Stimulated activated naive CD8-positive, alpha-beta T cell treated with anti-CD3 and anti-CD28 coated beads, Interleukin-15, amount 100 ng/mL, for 72 hours (primary cell): ENCODE measurements at regions not wholly inside any gene's neighbourhood (a gene's known extent, or its start where the extent isn't known, plus 50 kb on each side); places are given as distances from the start of the nearest gene placed in this dataset.

Source experiments
- ATAC-seq: fragments of 150-1000 bp; cut with Tn5 transposase; 2 replicates; pipeline ENCODE4 v1.10.0; 2021; ENCODE audit warnings: mild to moderate bottlenecking, moderate library complexity
- DNase-seq, 2 donors: peaks; one replicate each; pipeline ENCODE4 v3.0.0; 2021 to 2022
- H3K27ac Mint-ChIP-seq, 2 donors: one replicate each; pipeline ENCODE4 v1.8.0; 2022; ENCODE audit warnings: mild to moderate bottlenecking in 2 of 2, mixed read lengths in 2 of 2, moderate library complexity in 2 of 2
- H3K27me3 Mint-ChIP-seq: one replicate; pipeline ENCODE4 v1.8.0; 2022; ENCODE audit warnings: mixed read lengths
- H3K4me1 Mint-ChIP-seq: one replicate; pipeline ENCODE4 v1.8.0; 2022; ENCODE audit warnings: mild to moderate bottlenecking, mixed read lengths
- H3K4me3 Mint-ChIP-seq, 2 donors: one replicate each; pipeline ENCODE4 v1.8.0; 2022; ENCODE audit warnings: mild to moderate bottlenecking in 2 of 2, mixed read lengths in 2 of 2, moderate library complexity in 1 of 2
- H3K9me3 Mint-ChIP-seq, 2 donors: one replicate each; pipeline ENCODE4 v1.8.0; 2022; ENCODE audit warnings: mixed read lengths in 2 of 2

DNA sequence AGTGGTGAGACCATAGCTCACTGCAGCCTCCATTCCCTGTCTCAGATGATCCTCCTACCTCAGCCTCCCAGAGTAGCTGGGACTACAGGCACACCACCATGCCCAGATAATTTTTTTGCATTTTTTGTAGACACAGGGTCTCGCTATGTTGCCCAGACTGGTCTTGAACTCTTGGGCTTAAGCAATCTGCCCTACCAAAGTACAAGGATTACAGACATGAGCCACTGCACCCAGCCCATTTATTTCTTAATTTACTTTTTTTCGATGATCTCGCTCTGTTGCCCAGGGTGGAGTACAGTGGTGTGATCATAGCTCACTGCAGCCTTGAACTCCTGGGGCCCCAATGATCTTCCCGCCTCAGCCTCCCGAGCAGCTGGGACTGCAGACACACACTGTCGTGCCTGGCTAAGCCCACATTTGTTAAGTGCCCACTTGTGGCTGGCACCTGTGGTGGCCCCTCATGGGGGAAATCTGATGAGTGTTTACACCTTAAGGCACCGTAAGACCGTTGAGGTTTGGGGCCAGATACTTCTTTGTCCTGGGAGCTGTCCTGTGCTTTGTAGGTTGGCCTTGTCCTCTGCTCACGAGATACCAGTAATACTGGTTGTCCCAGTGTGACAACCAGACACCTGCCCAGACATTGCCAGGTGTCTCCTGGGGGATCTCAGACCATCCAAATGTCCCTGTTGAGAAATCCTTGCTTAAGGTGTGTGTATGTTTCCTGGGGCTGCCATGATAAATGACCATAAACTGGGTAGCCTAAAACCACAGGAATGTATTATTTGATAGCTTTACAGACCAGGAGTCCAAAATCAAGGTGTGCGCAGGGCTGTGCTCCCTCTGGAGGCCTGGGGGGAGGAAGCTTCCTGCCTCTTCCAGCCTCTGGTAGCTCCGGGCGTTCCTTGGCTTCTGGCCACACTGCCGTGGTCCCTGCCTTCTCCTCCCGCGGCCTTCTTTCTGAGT lies 141.4 kb upstream of the GSE1 start:
- ATAC-seq = no peak
- H3K4me1 Mint-ChIP-seq = peaks cover 14% of the 10 kb centered on the region
- DNase-seq = no peak
- H3K4me3 Mint-ChIP-seq = no peak overlapping the region
- H3K27ac Mint-ChIP-seq = peak overlapping the region in 1 of 2 donors; percentile 79
- no peaks in the 10 kb centered on the region for H3K9me3 Mint-ChIP-seq
- peaks cover 15% of the 10 kb centered on the region for H3K27me3 Mint-ChIP-seq

- H3K27ac Mint-ChIP-seq = no peak overlapping the region
- DNase-seq = no peak
- peaks cover 14% of the 10 kb centered on the region for H3K4me1 Mint-ChIP-seq
- no peak overlapping the region for H3K4me3 Mint-ChIP-seq
- no peak for ATAC-seq
- no peaks in the 10 kb centered on the region for H3K9me3 Mint-ChIP-seq
- H3K27me3 Mint-ChIP-seq = peaks cover 15% of the 10 kb centered on the region
These were observed 140.6 kb upstream of the GSE1 start for GRCh38 chr16:85472514-85472913.

DNA sequence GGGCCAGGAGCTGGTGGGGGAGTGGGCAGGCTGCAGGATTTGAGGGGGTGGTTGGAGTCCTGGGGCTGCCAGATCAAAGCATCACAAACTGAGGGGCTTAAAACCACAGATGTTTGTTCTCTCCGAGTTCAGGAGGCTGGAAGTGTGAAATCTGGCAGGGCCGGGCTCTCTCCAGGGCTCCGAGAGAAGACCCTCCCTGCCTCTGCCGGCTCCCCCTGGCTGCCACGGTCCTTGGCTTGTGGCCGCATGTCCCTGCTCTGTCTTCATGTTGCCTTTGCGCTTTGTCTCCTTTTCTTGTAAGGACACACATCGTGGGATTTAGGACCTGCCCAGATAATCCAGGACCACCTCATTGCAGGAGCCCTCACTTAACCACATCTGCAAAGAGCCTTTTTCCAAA lies 139.8 kb upstream of the GSE1 start:
- peaks cover 14% of the 10 kb centered on the region for H3K4me1 Mint-ChIP-seq
- peak overlapping the region in 1 of 2 donors; percentile 34 for H3K27ac Mint-ChIP-seq
- no peaks in the 10 kb centered on the region for H3K9me3 Mint-ChIP-seq
- peaks cover 15% of the 10 kb centered on the region for H3K27me3 Mint-ChIP-seq
- H3K4me3 Mint-ChIP-seq = no peak overlapping the region
- no peak for ATAC-seq
- no peak for DNase-seq

- Mint-ChIP-seq H3K4me3 (no peak overlapping the region), H3K9me3 (no peaks in the 10 kb centered on the region), H3K27me3 (peaks cover 15% of the 10 kb centered on the region), H3K4me1 (peaks cover 14% of the 10 kb centered on the region), H3K27ac (no peak overlapping the region)
- ATAC-seq (peak; percentile 20), DNase-seq (no peak)
These were observed 139.1 kb upstream of the GSE1 start for GRCh38 chr16:85473909-85474620.

GRCh38 chr16:85474621-85475217 lies 138.4 kb upstream of the GSE1 start:
- DNase-seq (no peak), ATAC-seq (no peak)
- Mint-ChIP-seq H3K27ac (no peak overlapping the region), H3K4me3 (no peak overlapping the region), H3K9me3 (no peaks in the 10 kb centered on the region), H3K27me3 (peaks cover 15% of the 10 kb centered on the region), H3K4me1 (peaks cover 20% of the 10 kb centered on the region)

DNA sequence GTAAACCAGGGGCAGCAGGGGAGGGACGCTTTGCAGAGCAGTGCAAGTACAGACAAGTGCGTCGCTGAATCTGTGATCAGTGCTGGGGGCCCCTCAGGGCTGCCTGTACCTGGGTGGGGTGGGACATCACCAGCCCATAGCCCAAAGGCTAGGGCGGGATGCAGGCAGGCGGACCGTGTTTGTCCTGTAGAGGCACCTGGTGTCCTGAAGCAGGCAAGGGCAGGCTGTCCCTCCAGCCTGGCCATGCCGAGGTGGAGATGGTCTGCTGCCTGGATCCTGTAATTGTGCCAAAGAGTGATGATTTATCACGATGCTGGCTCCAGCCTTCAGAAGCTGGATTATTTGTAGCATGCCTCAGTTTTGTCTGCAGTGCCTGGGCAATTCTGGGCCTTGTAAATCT lies 137.9 kb upstream of the GSE1 start:
- no peak for ATAC-seq
- H3K4me3 Mint-ChIP-seq = no peak overlapping the region
- H3K27me3 Mint-ChIP-seq = peaks cover 15% of the 10 kb centered on the region
- H3K27ac Mint-ChIP-seq = no peak overlapping the region
- DNase-seq = no peak
- no peaks in the 10 kb centered on the region for H3K9me3 Mint-ChIP-seq
- peaks cover 24% of the 10 kb centered on the region for H3K4me1 Mint-ChIP-seq

GRCh38 chr16:85475691-85476300 lies 137.3 kb upstream of the GSE1 start:
- Mint-ChIP-seq H3K27me3 (peaks cover 15% of the 10 kb centered on the region), H3K4me1 (peaks cover 24% of the 10 kb centered on the region), H3K4me3 (no peak overlapping the region), H3K27ac (no peak overlapping the region), H3K9me3 (no peaks in the 10 kb centered on the region)
- DNase-seq (no peak), ATAC-seq (no peak)

DNA sequence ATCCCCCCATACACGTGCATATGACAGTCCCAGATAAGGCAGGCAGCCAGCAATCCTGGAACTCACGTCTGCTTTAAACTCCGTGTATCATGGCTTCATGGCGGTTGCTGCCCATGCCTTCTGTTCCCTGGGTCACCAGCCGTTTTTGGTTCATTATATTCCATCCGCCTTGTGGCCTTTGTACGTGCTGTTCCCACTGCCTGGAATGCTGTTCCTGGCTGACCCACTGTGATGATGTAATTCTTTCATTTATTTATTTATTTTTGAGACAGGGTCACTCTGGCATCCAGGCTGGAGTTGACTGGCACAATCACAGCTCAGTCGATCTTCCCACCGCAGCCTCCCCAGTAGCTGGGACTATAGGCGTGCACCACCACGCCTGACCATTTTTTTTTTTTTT lies 136.7 kb upstream of the GSE1 start:
- no peak overlapping the region for H3K27ac Mint-ChIP-seq
- H3K9me3 Mint-ChIP-seq = no peaks in the 10 kb centered on the region
- DNase-seq (no peak), ATAC-seq (no peak)
- H3K4me1 Mint-ChIP-seq = peaks cover 24% of the 10 kb centered on the region
- H3K4me3 Mint-ChIP-seq = no peak overlapping the region
- peaks cover 15% of the 10 kb centered on the region for H3K27me3 Mint-ChIP-seq

GRCh38 chr16:85477801-85478363 lies 135.2 kb upstream of the GSE1 start:
- Mint-ChIP-seq H3K4me1 (peaks cover 20% of the 10 kb centered on the region), H3K4me3 (no peak overlapping the region), H3K27ac (peak overlapping the region in 1 of 2 donors; percentile 3), H3K9me3 (no peaks in the 10 kb centered on the region), H3K27me3 (peaks cover 11% of the 10 kb centered on the region)
- no peak for DNase-seq
- no peak for ATAC-seq

- Mint-ChIP-seq H3K4me1 (peaks cover 10% of the 10 kb centered on the region), H3K4me3 (no peak overlapping the region), H3K9me3 (no peaks in the 10 kb centered on the region), H3K27me3 (no peaks in the 10 kb centered on the region), H3K27ac (peak overlapping the region in 1 of 2 donors; percentile 32)
- DNase-seq (no peak), ATAC-seq (no peak)
These were observed 133.0 kb upstream of the GSE1 start for GRCh38 chr16:85479972-85480726.

DNA sequence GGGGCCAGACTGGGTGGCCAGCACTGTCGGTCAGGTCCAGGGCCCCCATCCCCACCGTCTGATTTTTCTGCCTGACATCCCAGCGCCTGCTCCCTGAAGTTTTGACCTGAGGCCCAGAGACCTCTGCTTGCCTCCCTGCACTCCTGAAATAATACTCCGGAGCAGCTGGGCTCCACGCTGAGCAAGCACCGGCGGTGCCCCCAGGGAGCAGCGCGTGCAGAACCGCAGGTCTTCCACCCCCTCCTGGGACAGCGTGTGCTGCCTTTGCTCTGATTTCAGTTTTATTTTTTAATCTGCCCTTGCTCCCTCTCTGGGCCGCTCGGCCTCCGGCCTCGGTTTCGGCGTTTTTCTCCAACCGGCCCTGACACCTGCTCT lies 132.4 kb upstream of the GSE1 start:
- Mint-ChIP-seq H3K27me3 (no peaks in the 10 kb centered on the region), H3K4me3 (no peak overlapping the region), H3K4me1 (peaks cover 10% of the 10 kb centered on the region), H3K27ac (no peak overlapping the region), H3K9me3 (no peaks in the 10 kb centered on the region)
- ATAC-seq = no peak
- DNase-seq = no peak

GRCh38 chr16:85481206-85481605 lies 131.9 kb upstream of the GSE1 start:
- Mint-ChIP-seq H3K9me3 (no peaks in the 10 kb centered on the region), H3K4me3 (no peak overlapping the region), H3K4me1 (peaks cover 10% of the 10 kb centered on the region), H3K27ac (peak overlapping the region in 1 of 2 donors; percentile 38), H3K27me3 (no peaks in the 10 kb centered on the region)
- no peak for ATAC-seq
- no peak for DNase-seq

- no peak for ATAC-seq
- no peak overlapping the region for H3K4me3 Mint-ChIP-seq
- no peaks in the 10 kb centered on the region for H3K27me3 Mint-ChIP-seq
- H3K4me1 Mint-ChIP-seq = peaks cover 10% of the 10 kb centered on the region
- peak overlapping the region in 1 of 2 donors; percentile 38 for H3K27ac Mint-ChIP-seq
- H3K9me3 Mint-ChIP-seq = no peaks in the 10 kb centered on the region
- DNase-seq = no peak
These were observed 131.4 kb upstream of the GSE1 start for GRCh38 chr16:85481738-85482137.

DNA sequence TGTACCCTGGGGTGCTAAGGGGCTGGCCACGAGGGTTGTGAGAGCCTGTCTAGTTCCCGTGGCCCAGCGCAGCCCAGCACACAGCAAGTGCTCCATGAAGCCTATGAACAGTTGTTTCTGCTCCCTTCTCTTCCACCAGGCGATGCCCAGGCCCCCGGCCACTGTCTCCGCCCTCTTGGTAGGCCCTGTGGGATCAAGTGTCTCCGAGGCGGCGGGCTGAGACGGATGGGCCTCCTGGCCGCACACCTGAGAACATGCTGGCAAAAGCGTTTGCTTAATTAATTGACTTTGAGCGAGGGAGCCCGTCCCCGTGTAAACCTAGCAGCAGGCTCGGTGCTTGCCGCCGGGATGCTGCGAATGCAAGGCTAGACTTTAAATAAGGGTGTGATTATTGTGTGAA lies 129.7 kb upstream of the GSE1 start:
- Mint-ChIP-seq H3K4me1 (peaks cover 10% of the 10 kb centered on the region), H3K27me3 (no peaks in the 10 kb centered on the region), H3K4me3 (no peak overlapping the region), H3K27ac (no peak overlapping the region), H3K9me3 (no peaks in the 10 kb centered on the region)
- no peak for ATAC-seq
- DNase-seq = no peak
